RWPE2 (cell line): ENCODE measurements at regions not wholly inside any gene's neighbourhood (a gene's known extent, or its start where the extent isn't known, plus 50 kb on each side); places are given as distances from the start of the nearest gene placed in this dataset.

Experiments
- ATAC-seq: fragments of 200-7000 bp; cut with Tn5 transposase; 3 replicates; pipeline ENCODE4 v1.9.1; 2021; ENCODE audit warnings: low read depth
- DNase-seq: peaks from one replicate; pipeline ENCODE4 v3.0.0-alpha.2; 2020; ENCODE audit warnings: low spot score
- H3K27ac ChIP-seq: fragments of 450-650 bp; 2 replicates; pipeline ENCODE4 v1.5.1; 2017; ENCODE audit warnings: mild to moderate bottlenecking; ENCODE audit not compliant: poor library complexity, severe bottlenecking
- H3K27me3 ChIP-seq: fragments of 250-450 bp; sonication (Bioruptor Pico); 2 replicates; pipeline ENCODE4 v1.5.1; 2021; ENCODE audit warnings: mild to moderate bottlenecking, moderate library complexity; ENCODE audit not compliant: insufficient read depth, poor library complexity, severe bottlenecking
- H3K36me3 ChIP-seq: fragments of 250-450 bp; sonication (Bioruptor Pico); 2 replicates; pipeline ENCODE4 v1.5.1; 2020; ENCODE audit warnings: low read depth, mild to moderate bottlenecking, moderate library complexity
- H3K4me1 ChIP-seq: fragments of 250-450 bp; sonication (Bioruptor Pico); 2 replicates; pipeline ENCODE4 v1.5.1; 2021; ENCODE audit warnings: mild to moderate bottlenecking, moderate library complexity; ENCODE audit not compliant: insufficient read depth, poor library complexity, severe bottlenecking
- H3K4me3 ChIP-seq: fragments of 250-450 bp; sonication (Bioruptor Pico); 2 replicates; pipeline ENCODE4 v1.5.1; 2021; ENCODE audit warnings: mild to moderate bottlenecking, moderate library complexity; ENCODE audit not compliant: severe bottlenecking
- H3K9me3 ChIP-seq: fragments of 250-450 bp; sonication (Bioruptor Pico); 2 replicates; pipeline ENCODE4 v1.5.1; 2021; ENCODE audit warnings: mild to moderate bottlenecking, moderate library complexity; ENCODE audit not compliant: severe bottlenecking
- CTCF ChIP-seq: fragments of 450-650 bp; IDR thresholded peaks from one replicate; pipeline ENCODE4 v1.5.1; 2017; ENCODE audit warnings: mild to moderate bottlenecking, moderate library complexity; ENCODE audit not compliant: poor library complexity, severe bottlenecking

DNA sequence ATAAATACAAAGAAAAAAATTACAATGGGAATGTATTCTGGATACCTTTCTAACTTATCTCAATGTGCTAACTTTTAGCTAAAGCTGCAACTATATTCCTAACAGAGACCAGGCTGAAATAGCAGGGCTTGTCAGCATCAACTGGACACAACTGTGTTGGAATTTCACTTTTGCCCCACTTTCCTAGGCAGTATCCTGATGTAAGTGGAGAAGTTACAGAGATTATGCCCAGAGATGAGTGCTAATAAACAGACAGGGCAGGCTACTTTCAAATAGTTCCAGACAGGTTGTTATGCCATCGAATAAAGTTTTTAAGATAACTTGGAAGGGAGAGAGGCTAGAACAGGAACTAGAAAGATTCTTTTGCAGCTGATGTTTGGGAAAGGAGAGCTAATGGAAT is 201.9 kb downstream of the KCTD12 start:
- ATAC-seq = no peak
- no peak overlapping the region for H3K27ac ChIP-seq
- no peaks in the 10 kb centered on the region for H3K27me3 ChIP-seq
- H3K4me1 ChIP-seq = no peaks in the 10 kb centered on the region
- H3K9me3 ChIP-seq = no peaks in the 10 kb centered on the region
- DNase-seq = no peak
- H3K4me3 ChIP-seq = no peak overlapping the region
- TF ChIP-seq CTCF = no peak
- H3K36me3 ChIP-seq = no peaks in the 10 kb centered on the region

DNA sequence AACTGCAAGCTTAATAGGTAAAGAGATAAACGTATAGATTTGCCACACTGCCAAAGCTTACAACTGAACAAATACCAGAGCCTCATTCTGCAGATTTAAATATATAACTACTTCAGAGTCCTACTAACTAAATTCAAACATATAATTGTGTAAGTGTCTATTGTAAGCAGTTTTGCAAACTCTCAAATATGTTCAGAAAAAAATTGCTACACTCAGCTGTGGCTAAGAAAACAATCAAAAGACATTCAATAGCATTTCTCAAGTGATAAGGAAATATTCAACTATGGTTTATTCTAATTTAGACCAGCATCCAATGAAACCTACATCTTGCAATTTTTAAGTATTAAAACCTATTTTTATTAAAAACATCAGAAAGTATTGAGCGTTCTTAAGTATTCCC is 202.4 kb downstream of the KCTD12 start:
- H3K27me3 ChIP-seq = no peaks in the 10 kb centered on the region
- DNase-seq = no peak
- H3K4me1 ChIP-seq = no peaks in the 10 kb centered on the region
- no peak overlapping the region for H3K27ac ChIP-seq
- H3K4me3 ChIP-seq = no peak overlapping the region
- H3K36me3 ChIP-seq = no peaks in the 10 kb centered on the region
- no peak for ATAC-seq
- no peaks in the 10 kb centered on the region for H3K9me3 ChIP-seq
- no peak for TF ChIP-seq CTCF

DNA sequence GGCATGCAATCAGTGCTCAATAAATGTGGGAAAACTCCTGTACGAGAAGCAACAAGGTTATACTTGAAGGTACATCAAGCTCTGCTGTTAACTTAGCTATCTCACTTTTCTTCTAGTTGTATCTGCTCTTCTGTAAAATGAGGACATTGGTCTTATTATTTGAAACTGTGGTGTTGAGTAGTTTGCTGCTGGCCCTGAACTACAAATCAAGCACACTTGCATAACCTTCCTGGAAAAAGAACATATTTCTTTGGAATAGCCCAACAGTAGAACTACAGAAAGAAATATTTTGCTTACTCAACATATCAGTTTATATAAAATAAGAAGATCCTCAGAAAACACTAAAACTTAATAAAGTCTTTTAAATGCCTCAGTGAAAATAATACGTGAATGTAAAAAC is 203.0 kb downstream of the KCTD12 start:
- Histone ChIP-seq H3K27me3 (no peaks in the 10 kb centered on the region), H3K9me3 (no peaks in the 10 kb centered on the region), H3K27ac (no peak overlapping the region), H3K36me3 (no peaks in the 10 kb centered on the region), H3K4me1 (no peaks in the 10 kb centered on the region), H3K4me3 (no peak overlapping the region)
- DNase-seq (no peak), ATAC-seq (no peak)
- no peak for TF ChIP-seq CTCF

DNA sequence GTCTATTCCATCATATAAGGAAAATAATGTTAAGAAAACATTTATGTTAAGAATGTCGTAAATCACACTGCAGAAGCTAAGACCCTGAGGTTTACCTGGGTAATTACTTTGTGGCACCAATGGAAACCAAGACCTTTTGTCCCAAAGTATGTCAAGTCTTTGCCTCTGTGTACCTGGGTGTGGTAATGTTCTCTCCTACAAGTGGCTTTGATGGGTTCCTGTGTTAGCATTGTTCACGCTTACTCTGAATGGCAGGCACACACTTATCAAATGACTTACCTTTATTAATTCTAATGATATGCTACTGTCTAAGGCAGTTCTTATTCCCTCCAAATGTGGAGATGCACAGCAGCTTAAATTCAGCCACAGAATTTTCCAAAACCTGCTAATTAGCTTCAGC is 206.1 kb downstream of the KCTD12 start:
- ATAC-seq = no peak
- H3K27me3 ChIP-seq = no peaks in the 10 kb centered on the region

DNA sequence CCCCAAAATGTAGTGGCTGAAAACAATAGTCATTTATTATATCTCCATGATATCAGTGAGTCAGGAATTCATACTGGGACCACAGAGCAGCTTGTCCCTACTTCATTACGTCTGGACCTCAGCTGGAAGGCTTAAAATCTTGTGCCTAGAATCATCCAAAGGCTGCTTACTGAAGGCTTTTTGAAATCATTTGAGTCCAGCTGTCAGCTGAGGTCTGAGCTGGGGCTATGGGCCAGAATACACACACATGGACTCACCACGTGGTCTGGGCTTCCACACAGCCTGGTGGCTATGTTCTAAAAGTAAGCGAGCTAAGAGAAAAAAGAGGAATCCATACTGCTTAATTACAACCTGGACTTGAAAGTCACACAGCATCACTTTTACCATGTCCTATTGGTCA is 209.2 kb downstream of the KCTD12 start:
- no peaks in the 10 kb centered on the region for H3K4me1 ChIP-seq
- H3K4me3 ChIP-seq = no peak overlapping the region
- no peak for TF ChIP-seq CTCF
- no peaks in the 10 kb centered on the region for H3K27me3 ChIP-seq
- H3K27ac ChIP-seq = no peak overlapping the region
- no peaks in the 10 kb centered on the region for H3K36me3 ChIP-seq
- DNase-seq = no peak
- no peak for ATAC-seq
- H3K9me3 ChIP-seq = no peaks in the 10 kb centered on the region

More for the DNA sequence above, 206.1 kb downstream of the KCTD12 start:
- no peaks in the 10 kb centered on the region for H3K9me3 ChIP-seq
- H3K27ac ChIP-seq = no peak overlapping the region
- H3K4me1 ChIP-seq = no peaks in the 10 kb centered on the region
- no peaks in the 10 kb centered on the region for H3K36me3 ChIP-seq
- TF ChIP-seq CTCF = no peak
- H3K4me3 ChIP-seq = no peak overlapping the region
- no peak for DNase-seq
